HG02981 (cell line): ENCODE measurements at regions not wholly inside any gene's neighbourhood (a gene's known extent, or its start where the extent isn't known, plus 50 kb on each side); places are given as distances from the start of the nearest gene placed in this dataset.

Experiments used
- ATAC-seq: cut with Tn5 transposase; IDR thresholded peaks from one replicate; pipeline ENCODE4 v1.9.1; 2021; ENCODE audit warnings: mild to moderate bottlenecking, moderate library complexity; ENCODE audit not compliant: unreplicated experiment

- no peak for ATAC-seq
Observed at GRCh38 chr9:94159069-94159939, 75.0 kb downstream of the PTPDC1 start.

GRCh38 chr9:94160594-94161501 lies 76.6 kb downstream of the PTPDC1 start:
- ATAC-seq, result no peak

- ATAC-seq, result no peak
Observed at GRCh38 chr9:94161673-94162072, 77.4 kb downstream of the PTPDC1 start.

- no peak for ATAC-seq
Observed at GRCh38 chr9:94164806-94165549, 80.7 kb downstream of the PTPDC1 start.

GRCh38 chr9:94165592-94166235 lies 81.5 kb downstream of the PTPDC1 start:
- peak; percentile 90 for ATAC-seq

- ATAC-seq, result peak; percentile 54
Observed at GRCh38 chr9:94166236-94166975, 82.1 kb downstream of the PTPDC1 start.

GRCh38 chr9:94166976-94167346 lies 82.7 kb downstream of the PTPDC1 start:
- ATAC-seq, result no peak

- no peak for ATAC-seq
Observed at GRCh38 chr9:94167376-94167890, 83.2 kb downstream of the PTPDC1 start.

- ATAC-seq, result no peak
Observed at GRCh38 chr9:94168203-94169000, 84.1 kb downstream of the PTPDC1 start.

- ATAC-seq, result no peak
Observed at GRCh38 chr9:94169968-94170367, 85.7 kb downstream of the PTPDC1 start.

GRCh38 chr9:94173632-94174031 lies 85.5 kb upstream of the ZNF169 start:
- no peak for ATAC-seq

GRCh38 chr9:94174164-94174563 lies 84.9 kb upstream of the ZNF169 start:
- ATAC-seq, result no peak

- ATAC-seq, result no peak
Observed at GRCh38 chr9:94175669-94176068, 83.4 kb upstream of the ZNF169 start.

GRCh38 chr9:94176608-94177007 lies 82.5 kb upstream of the ZNF169 start:
- no peak for ATAC-seq

- ATAC-seq, result peak; percentile 47
Observed at GRCh38 chr9:94178927-94179326, 80.2 kb upstream of the ZNF169 start.

GRCh38 chr9:94181408-94182181 lies 77.5 kb upstream of the ZNF169 start:
- ATAC-seq, result no peak

- no peak for ATAC-seq
Observed at GRCh38 chr9:94182532-94182931, 76.6 kb upstream of the ZNF169 start.
